SHP77 (cell line): ENCODE measurements at regions not wholly inside any gene's neighbourhood (a gene's known extent, or its start where the extent isn't known, plus 50 kb on each side); places are given as distances from the start of the nearest gene placed in this dataset.
"Not testable (repeated sequence)": the region's sequence is repeated elsewhere in the genome, so short reads cannot be mapped to it uniquely, and the experiment has no call there.

Experiments
- DNase-seq, 2 experiments: peaks; one replicate each; lab custom pipeline; 2025; lab: John Stamatoyannopoulos, UW

GRCh38 chrX:55813150-55813549 lies 95.6 kb downstream of the RRAGB start:
- peak in 1 of 2 experiments; percentile 3 for DNase-seq

- DNase-seq = no peak
Observed at GRCh38 chrX:55815546-55815945, 98.0 kb downstream of the RRAGB start.

- DNase-seq = no peak
Observed at GRCh38 chrX:55816023-55816422, 98.5 kb downstream of the RRAGB start.

DNA sequence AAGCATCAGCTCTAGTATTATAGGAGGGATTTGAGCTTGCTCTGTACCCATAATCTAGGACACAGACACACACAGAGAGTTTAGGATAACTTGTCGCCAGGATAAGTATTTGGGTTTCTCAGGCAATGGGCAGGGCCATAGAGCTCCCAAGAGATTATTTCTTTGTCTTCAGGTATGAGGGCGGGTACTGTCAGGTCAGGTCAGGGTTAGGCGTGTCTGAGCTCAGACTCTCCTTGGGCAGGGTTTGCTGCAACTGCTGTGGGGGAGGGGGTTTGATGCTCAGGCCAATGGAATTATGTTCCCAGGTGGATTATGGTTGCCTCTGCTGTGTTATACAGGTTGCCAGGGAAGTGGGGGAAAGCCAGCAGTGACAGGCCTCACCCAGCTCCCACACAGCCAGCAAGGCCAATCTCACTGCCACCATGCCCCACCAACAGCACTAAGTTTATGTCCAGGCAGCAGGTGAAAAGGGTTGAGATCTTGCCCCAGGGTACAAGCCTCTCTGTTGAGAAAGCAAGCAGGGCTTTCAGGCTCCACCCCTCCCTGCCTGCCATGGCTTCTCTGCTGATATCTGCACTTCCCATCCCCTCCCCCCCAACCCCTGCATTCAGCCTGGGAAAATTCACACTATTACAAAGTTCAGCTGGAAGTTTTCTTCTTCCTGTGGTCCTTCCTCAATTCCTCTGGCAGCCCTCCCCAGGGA lies 101.3 kb downstream of the RRAGB start:
- DNase-seq = no peak

DNA sequence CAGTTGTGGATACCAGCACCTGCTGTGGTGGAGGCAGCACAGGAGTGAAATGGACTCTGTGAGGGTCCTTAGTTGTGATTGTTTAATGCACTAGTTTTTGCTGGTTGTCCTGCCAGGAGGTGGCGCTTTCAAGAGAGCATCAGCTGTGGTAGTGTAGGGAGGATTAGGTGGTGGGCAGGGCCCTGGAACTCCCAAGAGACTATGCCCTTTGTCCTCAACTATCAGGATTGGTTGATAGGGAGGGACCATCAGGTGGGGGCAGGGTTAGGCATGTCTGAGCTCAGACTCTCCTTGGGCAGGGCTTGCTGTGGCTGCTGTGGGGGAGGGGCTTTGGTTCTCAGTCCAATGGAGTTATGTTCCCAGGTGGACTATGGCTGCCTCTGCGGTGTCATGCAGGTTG lies 121.9 kb downstream of the RRAGB start:
- DNase-seq = no peak

DNA sequence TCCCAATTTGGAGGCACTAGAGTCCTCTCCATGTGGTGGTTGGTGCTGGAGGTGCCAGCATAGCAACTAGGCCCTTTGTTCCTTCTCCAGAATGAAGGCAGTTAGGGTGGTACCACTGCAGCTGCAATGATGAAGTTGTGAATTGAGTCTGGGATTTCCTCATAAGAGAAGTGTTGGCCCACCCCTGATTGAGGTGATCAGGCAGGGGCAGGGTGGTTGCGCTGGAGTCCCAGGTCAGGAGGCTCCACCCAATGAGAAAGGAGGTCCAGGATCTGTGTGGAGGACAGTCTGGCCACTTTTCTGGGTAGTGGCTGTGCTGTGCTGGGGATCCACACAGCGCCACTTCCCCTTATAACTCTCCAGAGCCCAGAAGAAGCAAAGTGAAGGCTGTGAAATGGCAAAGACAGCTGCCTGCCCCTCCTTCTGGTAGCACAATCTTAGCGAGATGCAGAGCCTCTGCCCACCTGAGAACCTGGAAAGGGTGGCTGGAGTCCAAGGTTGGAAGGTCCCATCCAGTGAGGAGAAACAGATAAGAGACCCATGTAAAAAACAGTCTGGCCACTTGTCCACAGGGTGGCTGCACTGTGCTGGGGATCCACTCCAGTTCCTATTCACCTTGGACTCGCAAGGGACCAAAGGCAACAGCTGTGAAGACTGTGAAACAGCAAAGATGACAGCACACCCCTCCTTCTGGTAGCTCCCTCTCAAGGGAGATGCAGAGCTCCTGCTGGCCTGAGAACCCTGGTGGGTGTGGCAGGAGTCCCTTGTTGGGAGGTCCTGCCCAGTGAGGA lies 124.6 kb downstream of the RRAGB start:
- no peak for DNase-seq

GRCh38 chrX:55866779-55867178 lies 149.2 kb downstream of the RRAGB start:
- DNase-seq = not testable (repeated sequence)

- DNase-seq = no peak
Observed at GRCh38 chrX:55867181-55867651, 149.7 kb downstream of the RRAGB start.

DNA sequence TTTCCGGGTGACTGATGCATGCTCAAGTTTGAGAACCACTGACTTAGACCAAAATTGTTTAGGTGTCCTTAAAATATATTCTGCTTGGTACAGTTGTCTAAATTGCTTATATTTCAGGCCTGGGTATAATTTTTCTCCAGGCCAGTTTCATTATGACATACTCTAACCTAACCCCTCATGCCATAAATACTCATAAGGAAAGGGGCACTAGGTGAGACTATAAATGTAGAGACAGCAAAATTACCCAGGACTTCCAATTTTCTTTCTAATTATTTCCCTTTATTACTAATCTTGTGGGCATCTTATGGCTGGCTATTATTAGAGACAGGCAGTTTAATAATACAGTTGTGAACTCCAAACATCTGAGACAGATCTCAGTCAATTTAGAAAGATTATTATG lies 150.2 kb downstream of the RRAGB start:
- no peak for DNase-seq

GRCh38 chrX:55874807-55875206 lies 157.3 kb downstream of the RRAGB start:
- no peak for DNase-seq

DNA sequence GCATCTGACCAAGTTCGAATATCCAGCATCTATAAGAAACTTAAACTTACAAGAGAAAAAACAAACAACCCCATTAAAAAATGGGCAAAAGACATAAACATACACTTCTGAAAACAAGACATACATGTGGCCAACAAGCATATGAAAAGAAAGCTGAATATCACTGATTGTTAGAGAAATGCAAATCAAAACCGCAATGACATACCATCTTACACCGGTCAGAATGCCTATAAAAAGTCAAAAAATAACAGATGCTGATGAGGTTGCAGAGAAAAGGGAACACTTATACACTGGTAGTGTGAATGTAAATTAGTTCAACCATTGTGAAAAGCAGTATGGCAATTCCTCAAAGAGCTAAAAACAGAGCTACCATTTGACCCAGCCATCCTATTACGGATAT lies 166.0 kb downstream of the RRAGB start:
- DNase-seq = not testable (repeated sequence)

- peak; percentile 6 to 13 for DNase-seq
Observed at GRCh38 chrX:55907968-55908607, 190.5 kb downstream of the RRAGB start.

- DNase-seq = peak; percentile 11 to 24
Observed at GRCh38 chrX:55908661-55909212, 191.2 kb downstream of the RRAGB start.

- DNase-seq = peak; percentile 22 to 34
Observed at GRCh38 chrX:55919367-55920221, 202.0 kb downstream of the RRAGB start.

- no peak for DNase-seq
Observed at GRCh38 chrX:55924574-55924973, 207.0 kb downstream of the RRAGB start.

DNA sequence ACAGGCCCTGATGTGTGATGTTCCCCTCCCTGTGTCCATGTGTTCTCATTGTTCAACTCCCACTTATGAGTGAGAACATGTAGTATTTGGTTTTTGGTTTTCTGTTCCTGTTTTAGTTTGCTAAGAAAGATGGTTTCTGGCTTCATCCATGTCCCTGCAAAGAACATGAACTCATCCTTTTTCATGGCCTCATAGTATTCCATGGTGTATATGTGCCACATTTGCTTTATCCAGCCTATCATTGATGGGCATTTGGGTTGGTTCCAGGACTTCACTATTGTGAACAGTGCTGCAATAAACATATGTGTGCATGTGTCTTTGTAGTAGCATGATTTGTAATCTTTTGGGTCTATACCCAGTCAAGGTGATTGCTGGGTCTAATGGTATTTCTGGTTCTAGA lies 211.0 kb downstream of the RRAGB start:
- DNase-seq = not testable (repeated sequence)
